Left lung (tissue), 4 donors: ENCODE measurements at regions not wholly inside any gene's neighbourhood (a gene's known extent, or its start where the extent isn't known, plus 50 kb on each side); places are given as distances from the start of the nearest gene placed in this dataset.

Experiments
- ATAC-seq: fragments of 200-7000 bp; cut with Tn5 transposase; one replicate; pipeline ENCODE4 v1.9.1; 2020; ENCODE audit warnings: moderate library complexity
- DNase-seq, 4 donors: peaks; one replicate each; pipeline ENCODE4 v3.0.0-alpha.2; 2013 to 2020
- H3K27ac ChIP-seq, 2 donors: fragments of 200-600 bp; sonication (generic) in 1 of 2; one replicate each; pipeline versions ENCODE4 v1.5.0 to v1.8.0; 2020 to 2021
- H3K27me3 ChIP-seq, 2 donors: fragments of 200-600 bp; sonication (generic) in 1 of 2; one replicate each; pipeline versions ENCODE4 v1.5.0 to v1.8.0; 2020 to 2021
- H3K36me3 ChIP-seq, 2 donors: fragments of 200-600 bp; sonication (generic) in 1 of 2; one replicate each; pipeline versions ENCODE4 v1.5.0 to v1.8.0; 2020 to 2021
- H3K4me1 ChIP-seq, 2 donors: fragments of 200-600 bp; one replicate each; pipeline ENCODE4 v1.8.0; 2021
- H3K4me3 ChIP-seq, 2 donors: fragments of 200-600 bp; sonication (generic) in 1 of 2; one replicate each; pipeline versions ENCODE4 v1.5.0 to v1.8.0; 2020 to 2021; ENCODE audit warnings: mild to moderate bottlenecking in 1 of 2
- H3K9me3 ChIP-seq, 2 donors: fragments of 200-600 bp; sonication (generic) in 1 of 2; one replicate each; pipeline versions ENCODE4 v1.5.0 to v1.8.0; 2020 to 2021
- CTCF ChIP-seq, 2 donors: fragments of 200-600 bp; sonication (generic) in 1 of 2; IDR thresholded peaks; one replicate each; pipeline versions ENCODE4 v1.5.0 to v1.8.0; 2021; ENCODE audit warnings: antibody characterized with exemption in 2 of 2
- intact Hi-C, 2 donors: fragments of 100-400 bp; cut with DNase I; formaldehyde crosslinking; loops; one replicate each; pipeline versions ENCODE4 v1.11.2 to v1.14.2; 2022
- donor health status: DM: no; HTN: yes; CAD: no.
- donor health status: DM: no; HTN: no; CAD: no.

- no peaks in the 10 kb centered on the region for H3K4me1 ChIP-seq
Measured at GRCh38 chr21:35749904-35750303, 310.4 kb downstream of the SETD4 start.

GRCh38 chr21:35748678-35749314 lies 311.5 kb downstream of the SETD4 start:
- no peak overlapping the region for H3K27ac ChIP-seq
- no peak overlapping the region for H3K4me3 ChIP-seq
- intact Hi-C loops: no loop called here
- TF ChIP-seq CTCF (IDR thresholded peaks at IDR 0.05): no peak
- H3K36me3 ChIP-seq: no peaks in the 10 kb centered on the region
- ATAC-seq (no peak), DNase-seq (no peak)
- peaks cover 0 to 9% of the 10 kb centered on the region in 2 donors for H3K27me3 ChIP-seq
- H3K4me1 ChIP-seq: no peaks in the 10 kb centered on the region
- H3K9me3 ChIP-seq: peaks cover 0 to 3% of the 10 kb centered on the region in 2 donors

More at GRCh38 chr21:35749904-35750303, 310.4 kb downstream of the SETD4 start:
- Histone ChIP-seq H3K9me3 (peaks cover 0 to 3% of the 10 kb centered on the region in 2 donors), H3K27ac (no peak overlapping the region), H3K27me3 (peaks cover 0 to 9% of the 10 kb centered on the region in 2 donors), H3K4me3 (no peak overlapping the region), H3K36me3 (no peaks in the 10 kb centered on the region)
- DNase-seq (no peak), ATAC-seq (no peak)
- TF ChIP-seq CTCF (IDR thresholded peaks at IDR 0.05): no peak
- intact Hi-C loops: no loop called here

- intact Hi-C loops: no loop called here
- no peak overlapping the region for H3K27ac ChIP-seq
- no peak for TF ChIP-seq CTCF (IDR thresholded peaks at IDR 0.05)
- peaks cover 0 to 4% of the 10 kb centered on the region in 2 donors for H3K27me3 ChIP-seq
- DNase-seq (no peak), ATAC-seq (no peak)
- H3K9me3 ChIP-seq: peaks cover 0 to 8% of the 10 kb centered on the region in 2 donors
- H3K4me1 ChIP-seq: no peaks in the 10 kb centered on the region
- H3K4me3 ChIP-seq: no peak overlapping the region
- no peaks in the 10 kb centered on the region for H3K36me3 ChIP-seq
Measured at GRCh38 chr21:35743571-35743970, 316.8 kb downstream of the SETD4 start.

- DNase-seq (peak in 1 of 4 donors; percentile 24), ATAC-seq (peak; percentile 76)
- H3K4me3 ChIP-seq: no peak overlapping the region
- H3K36me3 ChIP-seq: no peaks in the 10 kb centered on the region
- H3K4me1 ChIP-seq: no peaks in the 10 kb centered on the region
- H3K27ac ChIP-seq: no peak overlapping the region
- H3K9me3 ChIP-seq: peaks cover 0 to 8% of the 10 kb centered on the region in 2 donors
- TF ChIP-seq CTCF (IDR thresholded peaks at IDR 0.05): no peak
- intact Hi-C loops: no loop called here
- peaks cover 0 to 4% of the 10 kb centered on the region in 2 donors for H3K27me3 ChIP-seq
Measured at GRCh38 chr21:35738347-35738961, 321.9 kb downstream of the SETD4 start.

GRCh38 chr21:35737899-35738346 lies 322.4 kb downstream of the SETD4 start:
- peaks cover 0 to 4% of the 10 kb centered on the region in 2 donors for H3K27me3 ChIP-seq
- no peak for DNase-seq
- ATAC-seq: peak; percentile 12
- no peaks in the 10 kb centered on the region for H3K4me1 ChIP-seq
- no peak overlapping the region for H3K4me3 ChIP-seq
- intact Hi-C loops: no loop called here
- peaks cover 0 to 8% of the 10 kb centered on the region in 2 donors for H3K9me3 ChIP-seq
- no peak for TF ChIP-seq CTCF (IDR thresholded peaks at IDR 0.05)
- H3K36me3 ChIP-seq: no peaks in the 10 kb centered on the region
- H3K27ac ChIP-seq: no peak overlapping the region
